ENCODE measurements at regions not wholly inside any gene's neighbourhood (a gene's known extent, or its start where the extent isn't known, plus 50 kb on each side); places are given as distances from the start of the nearest gene placed in this dataset.
"Not testable (repeated sequence)": the region's sequence is repeated elsewhere in the genome, so short reads cannot be mapped to it uniquely, and the experiment has no call there.

DNA sequence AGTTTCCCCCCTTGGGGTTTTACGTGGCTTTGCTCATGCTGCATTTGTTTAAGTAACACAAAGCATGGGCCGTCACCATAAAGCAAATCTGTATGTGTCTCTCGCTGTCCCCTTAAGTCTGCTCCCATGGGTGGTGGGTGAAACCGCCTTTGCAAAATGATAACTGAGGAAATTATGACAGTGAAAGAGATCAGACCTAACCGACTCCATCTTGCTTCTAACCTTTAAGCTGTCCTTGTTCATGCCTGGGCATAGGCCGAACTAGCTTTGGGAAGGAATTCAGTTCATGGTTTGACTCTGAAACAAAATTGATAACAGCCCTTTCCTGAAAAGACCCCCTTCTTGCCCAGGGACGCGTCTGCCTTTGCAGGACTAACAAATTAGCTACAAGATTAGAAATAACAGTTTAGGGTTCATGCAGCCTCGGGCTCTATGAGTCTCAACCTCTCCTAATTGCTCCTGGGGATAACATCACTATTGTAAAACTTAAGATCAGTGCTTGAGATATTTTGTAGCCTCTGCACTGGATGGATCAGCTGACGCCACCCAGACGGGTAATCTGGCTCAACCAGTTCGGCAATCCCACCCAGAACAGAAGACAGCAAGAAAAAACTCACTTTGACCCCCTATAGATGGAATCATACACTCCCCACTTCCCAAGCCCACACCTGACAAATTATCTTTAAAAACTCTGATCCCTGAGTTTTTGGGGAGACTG lies 623.7 kb downstream of the TYW1 start:
- DNase-seq (ENCODE audit: low spot score) = no peak

DNA sequence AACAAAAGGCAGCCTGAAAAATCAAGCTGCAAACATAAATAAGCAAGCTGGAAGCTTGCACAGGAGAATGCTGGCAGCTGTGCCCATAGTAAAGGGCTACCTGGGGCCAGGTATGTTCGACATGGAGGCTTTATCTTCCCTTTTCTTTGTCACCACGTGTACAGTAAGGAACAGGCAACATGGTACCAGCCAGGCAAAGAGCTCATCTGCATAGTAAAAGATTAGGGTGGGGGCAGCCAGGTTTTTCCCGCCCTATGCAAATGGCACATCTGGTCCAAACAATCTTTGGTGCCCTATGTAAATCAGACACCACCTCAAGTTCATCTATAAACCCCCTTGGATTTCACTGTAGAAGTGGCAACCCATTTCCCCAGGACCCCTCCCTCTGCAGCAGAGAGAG lies 625.1 kb downstream of the TYW1 start:
- no peak for DNase-seq (ENCODE audit: low spot score)

DNA sequence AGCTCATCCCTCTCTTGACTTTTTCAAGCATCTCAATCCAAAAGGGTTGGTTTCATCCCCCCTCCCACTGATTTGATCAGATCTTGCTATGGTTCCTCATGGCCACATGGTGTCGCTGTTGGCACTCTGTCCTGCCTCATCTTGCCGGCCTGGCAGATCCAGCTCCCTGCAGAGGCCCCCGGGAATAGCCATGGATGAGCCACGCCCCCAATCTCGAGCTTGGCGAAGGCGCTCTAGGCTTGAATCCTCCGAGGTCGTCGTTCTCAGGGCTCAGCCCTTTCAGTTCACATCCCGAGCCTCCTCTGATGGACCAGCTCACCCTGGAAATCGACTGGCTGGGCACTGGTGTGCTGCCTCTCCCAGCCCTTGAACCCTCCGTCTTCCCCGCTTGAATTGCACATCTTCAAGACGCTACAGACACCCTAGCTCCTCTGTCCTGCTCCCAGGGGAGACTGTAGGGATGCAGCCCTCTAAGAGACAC lies 628.7 kb downstream of the TYW1 start:
- DNase-seq (ENCODE audit: low spot score) = peak; percentile 52

DNA sequence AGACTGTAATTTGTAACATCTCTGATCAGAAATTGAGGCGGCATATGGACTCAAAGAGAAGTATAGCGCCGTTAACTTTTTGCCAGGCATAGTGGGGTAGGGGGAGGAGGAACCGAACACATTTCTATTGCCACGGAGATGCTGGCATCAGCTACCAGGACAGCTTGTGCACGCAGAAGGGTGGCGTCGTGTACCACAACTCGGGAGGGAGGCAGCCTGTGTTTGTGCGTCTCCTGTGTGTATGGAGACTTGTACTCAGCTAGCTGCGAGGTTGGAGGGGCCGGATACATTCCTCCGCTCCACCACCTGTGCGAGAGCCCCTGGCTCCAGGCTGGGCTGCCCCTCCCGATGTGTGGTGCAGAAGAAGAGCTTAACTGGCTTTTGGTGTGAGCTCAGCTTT lies 634.8 kb downstream of the TYW1 start:
- no peak for DNase-seq (ENCODE audit: low spot score)

DNA sequence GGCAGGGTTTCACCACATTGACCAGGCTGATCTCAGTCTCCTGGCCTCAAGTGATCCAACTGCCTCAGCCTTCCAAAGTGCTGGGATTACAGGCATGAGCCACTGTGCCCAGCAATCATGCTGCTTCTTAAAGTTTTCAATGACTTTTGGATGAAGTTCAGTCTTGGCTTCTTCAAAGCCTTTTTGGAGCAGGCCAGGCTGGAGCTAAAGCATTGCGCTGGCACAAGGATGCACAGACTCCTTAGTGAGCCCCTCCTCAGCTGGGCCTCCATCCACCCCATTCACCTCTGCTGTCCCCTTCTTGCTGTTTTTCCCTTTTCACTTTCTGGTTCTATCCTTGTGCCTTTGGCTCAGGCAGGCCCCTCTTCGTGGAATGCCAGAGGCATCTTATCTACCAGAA lies 638.6 kb downstream of the TYW1 start:
- no peak for DNase-seq (ENCODE audit: low spot score)

DNA sequence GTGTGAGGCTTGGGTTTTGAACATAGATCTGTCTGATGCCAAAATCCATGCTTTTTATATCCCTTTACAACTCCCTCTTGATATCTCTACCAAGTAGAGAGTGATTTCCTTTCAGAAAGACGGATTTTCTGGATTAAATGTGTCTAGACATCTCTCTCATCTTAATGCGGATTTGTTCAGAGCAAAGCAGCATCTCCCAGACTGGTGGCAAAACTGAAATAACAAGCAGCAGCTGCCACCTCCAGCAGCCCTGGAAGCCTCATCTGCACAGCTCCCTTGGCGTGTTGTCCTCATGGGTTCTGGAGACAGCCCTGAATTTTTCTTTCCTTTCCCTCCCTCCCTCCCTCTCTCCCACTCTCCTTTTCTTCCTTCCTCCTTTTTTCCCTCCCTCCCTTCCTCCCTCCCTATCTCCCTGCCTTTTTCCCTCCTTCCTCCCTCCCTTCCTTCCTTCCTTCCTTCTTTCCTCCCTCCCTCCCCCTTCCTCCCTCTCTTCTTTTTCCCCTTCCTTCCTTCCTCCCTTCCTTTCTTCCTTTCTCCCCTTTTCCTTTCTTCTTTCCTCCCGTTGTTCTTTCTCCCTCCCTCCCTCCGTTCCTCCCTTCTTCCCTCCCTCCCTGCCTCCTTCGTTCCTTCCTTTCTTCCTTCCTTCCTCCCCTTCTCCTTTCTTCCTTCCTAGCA lies 639.9 kb downstream of the TYW1 start:
- no peak for DNase-seq (ENCODE audit: low spot score)

DNA sequence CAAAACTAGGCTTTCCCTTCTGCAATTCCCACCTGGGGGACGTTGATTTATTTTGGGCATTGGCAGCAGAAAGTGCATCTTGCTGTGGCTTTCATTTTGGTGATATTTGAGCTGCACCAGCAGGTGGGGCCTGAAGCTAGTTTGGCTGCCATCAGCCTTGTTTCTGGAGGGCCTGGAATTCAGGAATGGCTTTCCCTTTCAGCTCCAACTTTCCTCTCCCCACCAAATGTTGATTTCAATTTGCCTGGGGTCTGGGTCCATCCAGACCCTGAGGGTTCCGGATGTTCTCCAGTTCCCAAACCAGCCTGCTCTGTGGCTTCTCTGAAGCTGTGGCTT lies 640.4 kb downstream of the TYW1 start:
- no peak for DNase-seq (ENCODE audit: low spot score)

DNA sequence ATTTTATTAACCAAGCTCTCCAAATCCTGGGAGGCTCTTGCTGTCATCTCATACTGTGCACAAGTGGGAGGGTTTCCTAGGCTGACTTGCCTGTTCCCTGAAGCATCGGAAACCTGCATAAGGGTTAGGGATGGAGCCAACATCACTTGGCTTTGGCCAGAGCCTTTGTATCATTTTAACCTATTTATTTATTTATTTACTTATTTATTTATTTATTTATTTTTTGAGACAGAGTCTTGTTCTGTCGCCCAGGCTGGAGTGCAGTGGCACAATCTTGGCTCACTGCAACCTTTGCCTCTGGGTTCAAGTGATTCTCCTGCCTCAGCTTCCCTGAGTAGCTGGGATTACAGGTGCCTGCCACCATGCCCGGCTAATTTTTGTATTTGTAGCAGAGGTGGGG lies 645.9 kb downstream of the TYW1 start:
- DNase-seq (ENCODE audit: low spot score) = not testable (repeated sequence)

DNA sequence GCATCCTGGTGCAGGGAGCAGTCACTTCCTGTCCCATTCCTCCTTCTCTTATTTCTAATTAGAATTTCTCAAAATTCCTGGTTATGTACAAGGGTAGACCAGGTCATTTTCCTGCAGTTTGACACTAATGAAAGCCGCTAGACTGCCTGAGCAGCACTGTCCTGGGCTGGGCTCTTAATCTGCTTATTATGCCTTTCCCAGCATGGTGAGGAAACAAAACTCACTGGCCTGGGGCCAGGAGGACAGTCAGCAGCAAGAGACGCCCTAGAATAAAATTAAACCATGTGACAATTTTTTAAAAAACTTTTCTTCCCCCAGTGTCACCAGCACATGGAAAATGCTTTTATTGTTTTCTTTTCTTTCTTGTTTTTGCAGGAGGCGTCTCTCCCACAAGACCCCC lies 647.5 kb downstream of the TYW1 start:
- DNase-seq (ENCODE audit: low spot score) = no peak

DNA sequence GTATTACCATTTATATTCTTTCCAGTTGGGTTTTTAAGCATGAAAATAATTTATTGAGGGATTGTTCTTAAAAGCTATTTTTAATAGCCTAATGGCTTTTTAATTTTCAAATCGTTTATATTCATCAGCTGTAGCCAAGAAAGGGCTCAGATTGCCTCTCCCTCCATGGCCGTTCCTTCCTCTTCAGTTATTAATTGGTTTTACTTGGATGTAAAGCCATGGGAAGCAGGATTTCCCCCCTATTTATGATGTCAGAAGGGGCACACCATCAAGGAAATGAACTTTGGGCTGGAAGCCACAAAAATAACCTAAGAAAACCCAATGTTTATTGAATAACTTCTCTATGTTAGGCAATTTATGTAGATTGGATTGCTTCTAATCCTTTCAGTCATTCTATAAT lies 656.3 kb downstream of the TYW1 start:
- no peak for DNase-seq (ENCODE audit: low spot score)

DNA sequence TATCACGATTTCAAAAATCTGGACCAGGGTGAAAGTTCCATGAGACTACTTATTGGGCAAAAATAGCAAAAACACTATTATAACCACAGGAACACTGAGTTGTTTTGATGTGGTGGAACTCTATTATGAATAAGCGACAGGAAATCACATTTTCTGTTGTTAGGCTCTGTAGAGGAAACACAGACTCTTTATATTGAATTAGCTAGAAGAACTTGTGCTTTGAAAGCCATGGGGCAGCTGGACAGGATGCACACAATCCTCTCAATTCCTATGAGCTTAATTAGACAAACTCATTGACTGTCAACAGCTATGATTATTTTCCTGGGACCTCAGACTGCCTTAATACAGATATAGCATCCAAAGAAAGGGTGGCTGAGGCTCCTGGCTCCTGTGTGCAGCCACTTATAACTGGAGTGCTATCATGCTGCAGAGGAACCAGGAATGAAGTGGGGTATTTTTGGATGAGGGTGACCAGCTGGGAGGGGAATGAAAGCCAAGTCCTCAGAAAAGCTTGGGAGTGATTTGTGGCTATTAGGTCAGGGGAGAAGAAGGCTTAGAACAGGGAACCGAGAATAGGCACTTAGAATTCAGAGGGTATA lies 657.3 kb downstream of the TYW1 start:
- DNase-seq (ENCODE audit: low spot score) = no peak

DNA sequence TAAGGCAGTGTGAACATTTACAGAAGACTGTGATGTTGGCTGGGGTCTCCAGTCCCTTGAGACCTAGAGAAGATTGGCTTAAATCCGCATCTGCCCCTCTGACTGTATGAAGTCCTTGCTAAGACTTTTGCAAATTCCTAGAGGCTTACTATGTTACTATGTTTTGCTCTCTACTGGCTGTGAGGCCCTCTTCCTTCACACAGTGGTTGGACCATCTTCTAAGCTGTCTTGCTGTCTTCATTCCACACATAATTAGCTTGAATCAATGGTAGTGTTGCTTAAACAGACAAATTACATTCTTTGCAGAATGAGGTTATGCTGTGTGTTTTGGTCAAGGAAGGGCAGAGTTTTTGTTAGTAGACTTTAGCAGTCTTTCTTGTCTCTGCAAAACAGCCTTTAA lies 658.0 kb downstream of the TYW1 start:
- no peak for DNase-seq (ENCODE audit: low spot score)

DNA sequence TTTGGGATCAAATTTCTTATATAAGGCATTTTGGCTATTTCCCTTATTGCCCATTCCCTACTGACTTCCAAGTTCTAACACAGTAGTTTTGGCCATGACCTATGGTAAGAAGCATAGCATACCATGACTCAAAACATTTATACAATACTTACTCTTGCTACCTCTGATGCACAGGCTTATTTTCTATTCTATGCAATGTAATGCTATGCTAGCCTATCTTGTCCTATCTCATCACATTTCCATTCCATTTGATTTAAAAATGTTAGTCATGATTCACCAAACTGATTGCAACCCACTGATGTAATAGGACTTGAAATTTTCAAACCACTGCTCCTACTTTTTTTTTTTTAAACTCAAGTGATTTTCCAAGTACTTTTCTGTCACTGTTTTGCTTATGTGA lies 658.5 kb downstream of the TYW1 start:
- DNase-seq (ENCODE audit: low spot score) = no peak

DNA sequence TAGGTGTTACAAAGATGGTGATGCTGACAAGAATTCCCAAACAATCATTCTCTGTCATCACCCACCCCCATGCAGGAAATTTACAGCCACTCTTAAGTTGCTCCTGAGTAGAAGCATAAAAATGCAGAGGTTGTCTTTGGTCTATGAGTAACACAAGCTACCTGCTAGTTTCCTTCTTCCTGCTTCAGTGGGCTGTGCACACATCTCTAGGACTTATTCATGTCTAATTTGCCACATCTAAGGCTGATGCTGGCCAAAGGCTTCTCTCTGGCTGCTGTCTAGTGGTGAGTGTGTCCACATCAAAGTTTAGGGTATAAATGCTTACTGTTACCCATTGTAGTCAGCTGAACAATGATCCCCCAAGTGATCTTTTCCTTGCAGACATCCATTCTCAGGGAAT lies 662.5 kb downstream of the TYW1 start:
- DNase-seq (ENCODE audit: low spot score) = no peak

DNA sequence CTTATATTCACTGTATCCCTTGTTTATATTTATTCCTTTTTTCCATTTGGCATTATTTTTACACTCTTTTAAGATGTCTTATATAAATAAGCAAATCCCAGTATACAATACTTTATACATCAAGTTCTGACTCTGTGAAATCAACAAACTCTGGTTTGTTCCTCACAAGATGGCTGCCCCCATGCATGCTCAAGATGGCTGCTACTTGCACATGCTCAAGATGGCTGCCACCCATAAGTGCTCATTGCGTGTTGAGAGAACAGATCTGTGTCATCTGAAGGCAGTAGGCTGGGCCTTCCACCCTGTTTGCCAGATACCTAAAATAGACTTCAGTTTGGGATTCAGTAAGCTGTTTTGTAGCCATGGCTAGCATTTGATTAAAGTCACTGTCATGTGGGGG lies 666.2 kb downstream of the TYW1 start:
- no peak for DNase-seq (ENCODE audit: low spot score)

DNA sequence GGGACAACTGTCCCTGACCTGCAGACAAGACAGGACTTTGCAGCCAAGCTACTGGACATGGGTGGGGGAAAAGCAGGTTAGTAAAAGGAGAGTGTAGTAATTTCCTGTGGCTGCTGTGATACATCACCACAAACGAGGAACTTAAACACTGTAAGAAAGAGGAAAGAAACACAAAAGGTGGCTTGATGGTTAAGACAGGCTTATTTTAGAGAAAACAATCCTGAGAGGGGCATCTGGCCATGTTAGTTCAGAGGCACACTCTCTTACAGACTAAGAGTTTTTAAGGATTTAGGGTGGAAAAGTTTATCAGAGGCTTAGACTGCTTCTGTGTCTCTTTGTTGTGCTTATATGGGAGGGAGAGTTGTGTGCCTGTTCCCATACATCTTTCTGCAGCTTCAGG lies 667.0 kb downstream of the TYW1 start:
- no peak for DNase-seq (ENCODE audit: low spot score)

DNA sequence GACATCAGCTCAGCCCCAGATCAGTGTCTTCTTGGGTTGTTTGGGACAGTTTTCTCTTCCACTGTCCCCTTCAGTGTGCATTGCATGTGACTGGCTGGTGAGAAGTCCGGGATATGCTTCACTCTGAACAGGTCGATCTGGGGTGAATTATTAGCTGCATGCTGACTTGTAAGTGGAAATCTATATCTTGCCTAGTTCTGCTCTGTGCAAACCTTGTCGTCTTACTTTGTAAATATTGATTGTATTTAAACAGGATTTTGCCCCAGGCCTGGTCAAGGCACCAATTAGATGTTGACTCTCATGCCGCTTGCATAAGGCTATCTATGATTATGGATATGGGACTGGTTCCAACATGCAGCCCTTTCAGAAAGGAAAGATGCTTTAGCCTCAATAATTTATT lies 669.7 kb downstream of the TYW1 start:
- not testable (repeated sequence) for DNase-seq (ENCODE audit: low spot score)

DNA sequence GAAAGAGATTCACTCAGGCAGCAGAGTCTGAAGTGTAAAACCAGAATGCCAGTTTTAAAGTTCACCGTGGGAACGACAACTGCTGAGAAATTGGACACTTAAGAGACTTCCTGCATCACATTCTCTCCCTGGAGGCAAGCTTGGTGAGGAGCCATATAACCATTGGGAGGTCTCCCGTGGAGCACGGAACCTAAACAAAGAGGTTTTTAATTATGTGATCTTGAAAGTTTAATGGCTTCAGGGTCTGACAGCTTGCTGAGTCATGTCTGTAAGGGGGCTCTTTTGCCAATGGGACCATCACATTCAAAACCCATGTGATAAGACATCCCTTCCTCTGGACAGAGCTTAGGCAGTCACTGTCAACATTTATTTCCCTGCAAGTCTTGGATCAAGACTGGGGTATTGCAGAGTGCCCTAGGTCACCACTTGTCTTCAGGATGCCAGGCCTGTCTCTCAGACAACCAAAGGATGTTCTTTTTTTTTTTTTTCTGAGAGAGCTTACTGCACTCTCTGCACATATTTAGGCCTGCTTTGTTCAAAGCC lies 674.4 kb downstream of the TYW1 start:
- DNase-seq (ENCODE audit: low spot score) = no peak

DNA sequence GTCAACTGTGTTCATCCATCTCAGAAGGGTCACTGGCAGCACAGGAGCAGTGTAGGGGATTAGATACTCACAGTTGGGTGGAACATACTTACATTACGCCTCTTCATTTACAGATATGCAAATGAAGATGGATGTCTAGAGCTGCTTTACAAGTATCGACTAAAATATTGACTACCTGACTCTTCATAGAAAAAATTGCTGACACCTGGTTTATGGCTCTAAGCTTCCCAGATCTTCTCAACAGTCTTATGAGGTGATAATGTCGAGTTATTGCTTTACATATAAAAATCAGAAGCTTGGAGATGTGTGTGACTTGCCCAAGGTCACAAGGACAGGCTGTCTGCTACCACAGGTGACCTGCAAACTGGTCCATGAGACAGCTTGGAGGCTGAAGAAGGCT lies 677.2 kb downstream of the TYW1 start:
- no peak for DNase-seq (ENCODE audit: low spot score)

DNA sequence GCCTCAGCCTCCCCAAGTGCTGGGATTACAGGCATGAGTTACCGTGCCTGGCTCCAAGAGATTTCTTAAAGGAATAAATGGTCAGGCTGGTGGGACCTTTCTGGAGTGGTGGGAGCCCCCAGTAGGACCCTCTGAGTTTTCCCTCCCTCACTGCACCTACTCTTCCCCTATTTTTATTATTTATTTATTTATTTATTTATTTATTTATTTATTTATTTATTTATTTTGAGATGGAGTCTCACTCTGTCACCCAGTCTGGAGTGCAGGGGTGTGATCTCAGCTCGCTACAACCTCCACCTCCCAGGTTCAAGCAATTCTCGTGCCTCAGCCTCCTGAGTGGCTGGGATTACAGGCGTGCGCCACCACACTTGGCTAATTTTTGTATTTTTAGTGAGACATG lies 678.2 kb downstream of the TYW1 start:
- not testable (repeated sequence) for DNase-seq (ENCODE audit: low spot score)

DNA sequence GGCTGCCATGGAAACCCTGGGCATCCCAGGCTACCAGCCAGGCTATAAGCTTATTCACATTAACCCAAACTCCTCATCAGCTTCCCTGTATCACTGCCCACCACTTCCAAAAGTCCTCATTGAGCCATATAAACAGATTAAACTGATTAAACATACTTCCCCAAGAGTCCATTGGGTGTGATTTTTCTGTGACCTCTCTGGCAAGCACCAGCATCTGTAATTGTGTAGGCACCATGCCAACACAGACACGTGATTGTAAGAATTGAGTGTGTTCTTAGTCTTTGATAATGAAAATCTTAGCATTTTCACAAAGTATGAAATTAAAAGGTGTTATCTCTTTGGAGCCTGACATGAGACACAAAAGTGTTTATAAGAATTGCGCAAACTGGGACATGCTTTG lies 679.3 kb downstream of the TYW1 start:
- no peak for DNase-seq (ENCODE audit: low spot score)

DNA sequence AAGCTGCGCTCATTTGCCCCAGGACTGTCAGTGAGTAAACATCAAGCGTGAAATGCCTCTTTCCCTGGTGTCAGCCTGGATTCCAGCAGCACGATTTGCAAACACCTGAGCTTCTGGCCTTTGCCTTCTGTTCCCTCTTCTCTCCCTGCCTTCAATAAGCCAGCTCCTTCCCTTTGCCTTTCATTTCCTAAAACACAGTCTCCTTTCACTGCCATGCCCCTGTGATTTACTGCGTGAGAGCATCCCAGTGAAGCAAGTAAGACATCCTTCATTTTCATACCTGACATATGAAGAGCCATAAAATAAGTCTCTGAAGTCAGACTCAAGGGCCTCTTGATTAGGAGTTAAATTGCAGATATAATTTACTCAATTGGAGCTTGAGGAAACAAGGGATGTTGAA lies 681.8 kb downstream of the TYW1 start:
- DNase-seq (ENCODE audit: low spot score) = no peak

DNA sequence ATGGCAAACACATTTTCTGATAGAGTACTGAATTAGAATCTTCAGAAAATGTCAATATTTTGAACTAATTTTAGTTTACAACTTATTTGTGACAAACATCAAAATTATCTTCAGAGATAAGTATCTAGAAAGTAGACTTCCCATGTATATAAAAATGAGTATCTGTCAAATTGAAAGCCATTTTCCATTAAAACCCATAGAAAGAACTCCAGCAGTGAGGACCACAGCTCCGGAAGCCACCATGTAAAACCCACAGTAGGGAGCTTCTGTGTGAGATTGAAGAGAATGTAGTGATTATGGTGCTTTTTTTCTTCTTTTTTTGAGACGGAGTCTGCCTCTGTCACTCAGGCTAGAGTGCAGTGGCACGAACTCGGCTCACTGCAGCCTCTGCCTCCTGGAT lies 687.0 kb downstream of the TYW1 start:
- DNase-seq (ENCODE audit: low spot score) = no peak

All from AG08396 (cell line).